Peyer's patch (tissue), 4 donors: ENCODE measurements at regions not wholly inside any gene's neighbourhood (a gene's known extent, or its start where the extent isn't known, plus 50 kb on each side); places are given as distances from the start of the nearest gene placed in this dataset.
"Not testable (repeated sequence)": the region's sequence is repeated elsewhere in the genome, so short reads cannot be mapped to it uniquely, and the experiment has no call there.

Source experiments
- DNase-seq, 3 donors: peaks; one replicate each; pipeline ENCODE4 v3.0.0-alpha.2; 2017 to 2019
- H3K27ac ChIP-seq, 4 donors: fragments of 200-600 bp; sonication (generic); one replicate each; pipeline ENCODE4 v1.5.1; 2016 to 2019
- H3K27me3 ChIP-seq, 2 donors: fragments of 200-600 bp; sonication (generic); one replicate each; pipeline ENCODE4 v1.5.1; 2019
- H3K36me3 ChIP-seq, 3 donors: fragments of 200-600 bp; sonication (generic); one replicate each; pipeline ENCODE4 v1.5.1; 2016 to 2019
- H3K4me1 ChIP-seq, 4 donors: fragments of 200-600 bp; sonication (generic); one replicate each; pipeline ENCODE4 v1.5.1; 2016 to 2019
- H3K4me3 ChIP-seq, 4 donors: fragments of 200-600 bp; sonication (generic); 1 replicate in 3 of 4; 2 replicates in 1 of 4; pipeline ENCODE4 v1.5.1; 2016 to 2019; ENCODE audit warnings: mild to moderate bottlenecking in 1 of 4
- H3K9me3 ChIP-seq, 4 donors: fragments of 200-600 bp; sonication (generic); one replicate each; pipeline ENCODE4 v1.5.1; 2016 to 2019; ENCODE audit warnings: mild to moderate bottlenecking in 1 of 4
- POLR2A ChIP-seq, 2 donors: fragments of 450-650 bp; IDR thresholded peaks; one replicate each; pipeline ENCODE4 v1.5.1; 2017; ENCODE audit warnings: antibody characterized with exemption in 2 of 2, mild to moderate bottlenecking in 2 of 2, moderate library complexity in 2 of 2
- TF ChIP-seq, protein P1 (sequence below), 6 experiments: fragments of 450-650 bp in 4 of 6; fragments of 200-600 bp in 2 of 6; sonication (generic) in 1 of 6; IDR thresholded peaks; one replicate each; pipeline ENCODE4 v1.5.1; 2017 to 2019; ENCODE audit warnings: antibody characterized with exemption in 6 of 6, mild to moderate bottlenecking in 3 of 6, moderate library complexity in 1 of 6

DNA sequence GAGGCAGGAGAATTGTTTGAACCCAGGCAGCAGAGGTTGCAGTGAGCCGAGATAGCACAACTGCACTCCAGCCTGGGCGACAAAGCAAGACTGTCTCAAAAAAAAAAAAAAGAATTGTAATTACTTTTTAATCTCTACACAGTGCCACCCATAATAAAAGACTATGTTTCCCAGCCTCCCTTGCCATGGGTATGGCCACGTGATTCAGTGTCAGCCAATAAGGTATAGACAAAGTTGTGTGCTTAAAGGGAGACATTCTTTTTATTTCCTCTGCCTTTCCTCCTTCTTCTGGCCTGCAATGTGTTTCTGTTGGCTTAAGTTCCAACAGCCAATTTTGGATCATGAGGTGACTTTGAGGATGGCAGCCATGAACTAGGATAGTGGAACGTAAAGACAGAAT is 406.9 kb downstream of the LNPK start:
- Histone ChIP-seq H3K36me3 (no peaks in the 10 kb centered on the region), H3K4me1 (no peaks in the 10 kb centered on the region), H3K4me3 (no peak overlapping the region), H3K27ac (no peak overlapping the region), H3K9me3 (no peaks in the 10 kb centered on the region), H3K27me3 (no peaks in the 10 kb centered on the region)
- no peak for TF ChIP-seq POLR2A (IDR thresholded peaks at IDR 0.05)
- TF ChIP-seq, protein P1, sequence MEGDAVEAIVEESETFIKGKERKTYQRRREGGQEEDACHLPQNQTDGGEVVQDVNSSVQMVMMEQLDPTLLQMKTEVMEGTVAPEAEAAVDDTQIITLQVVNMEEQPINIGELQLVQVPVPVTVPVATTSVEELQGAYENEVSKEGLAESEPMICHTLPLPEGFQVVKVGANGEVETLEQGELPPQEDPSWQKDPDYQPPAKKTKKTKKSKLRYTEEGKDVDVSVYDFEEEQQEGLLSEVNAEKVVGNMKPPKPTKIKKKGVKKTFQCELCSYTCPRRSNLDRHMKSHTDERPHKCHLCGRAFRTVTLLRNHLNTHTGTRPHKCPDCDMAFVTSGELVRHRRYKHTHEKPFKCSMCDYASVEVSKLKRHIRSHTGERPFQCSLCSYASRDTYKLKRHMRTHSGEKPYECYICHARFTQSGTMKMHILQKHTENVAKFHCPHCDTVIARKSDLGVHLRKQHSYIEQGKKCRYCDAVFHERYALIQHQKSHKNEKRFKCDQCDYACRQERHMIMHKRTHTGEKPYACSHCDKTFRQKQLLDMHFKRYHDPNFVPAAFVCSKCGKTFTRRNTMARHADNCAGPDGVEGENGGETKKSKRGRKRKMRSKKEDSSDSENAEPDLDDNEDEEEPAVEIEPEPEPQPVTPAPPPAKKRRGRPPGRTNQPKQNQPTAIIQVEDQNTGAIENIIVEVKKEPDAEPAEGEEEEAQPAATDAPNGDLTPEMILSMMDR (IDR thresholded peaks at IDR 0.05): no peak
- DNase-seq: no peak

DNA sequence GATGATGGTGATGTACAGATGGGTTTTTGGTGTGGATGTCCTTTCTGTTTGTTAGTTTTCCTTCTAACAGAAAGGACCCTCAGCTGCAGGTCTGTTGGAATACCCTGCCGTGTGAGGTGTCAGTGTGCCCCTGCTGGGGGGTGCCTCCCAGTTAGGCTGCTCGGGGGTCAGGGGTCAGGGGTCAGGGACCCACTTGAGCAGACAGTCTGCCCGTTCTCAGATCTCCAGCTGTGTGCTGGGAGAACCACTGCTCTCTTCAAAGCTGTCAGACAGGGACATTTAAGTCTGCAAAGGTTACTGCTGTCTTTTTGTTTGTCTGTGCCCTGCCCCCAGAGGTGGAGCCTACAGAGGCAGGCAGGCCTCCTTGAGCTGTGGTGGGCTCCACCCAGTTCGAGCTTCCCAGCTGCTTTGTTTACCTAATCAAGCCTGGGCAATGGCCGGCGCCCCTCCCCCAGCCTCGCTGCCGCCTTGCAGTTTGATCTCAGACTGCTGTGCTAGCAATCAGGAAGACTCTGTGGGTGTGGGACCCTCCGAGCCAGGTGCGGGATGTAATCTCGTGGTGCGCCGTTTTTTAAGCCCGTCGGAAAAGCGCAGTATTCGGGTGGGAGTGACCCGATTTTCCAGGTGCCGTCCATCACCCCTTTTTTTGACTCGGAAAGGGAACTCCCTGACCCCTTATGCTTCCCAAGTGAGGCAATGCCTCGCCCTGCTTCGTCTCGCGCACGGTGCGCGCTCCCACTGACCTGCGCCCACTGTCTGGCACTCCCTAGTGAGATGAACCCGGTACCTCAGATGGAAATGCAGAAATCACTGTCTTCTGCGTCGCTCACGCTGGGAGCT is 408.2 kb downstream of the LNPK start:
- H3K4me3 ChIP-seq, H3K4me1 ChIP-seq, H3K27ac ChIP-seq, H3K36me3 ChIP-seq, DNase-seq, H3K9me3 ChIP-seq, H3K27me3 ChIP-seq: not testable (repeated sequence)

DNA sequence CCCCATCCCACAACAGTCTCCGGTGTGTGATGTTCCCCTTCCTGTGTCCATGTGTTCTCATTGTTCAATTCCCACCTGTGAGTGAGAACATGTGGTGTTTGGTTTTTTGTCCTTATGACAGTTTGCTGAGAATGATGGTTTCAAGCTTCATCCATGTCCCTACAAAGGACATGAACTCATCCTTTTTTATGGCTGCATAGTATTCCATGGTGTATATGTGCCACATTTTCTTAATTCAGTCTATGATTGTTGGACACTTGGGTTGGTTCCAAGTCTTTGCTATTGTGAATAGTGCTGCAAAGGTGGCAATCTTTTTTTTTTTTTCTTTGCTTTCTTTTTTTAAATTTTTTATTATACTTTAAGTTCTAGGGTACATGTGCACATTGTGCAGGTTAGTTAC is 406.7 kb upstream of the ATP5MC3 start:
- H3K9me3 ChIP-seq, H3K4me3 ChIP-seq, DNase-seq, H3K27ac ChIP-seq, H3K36me3 ChIP-seq, H3K4me1 ChIP-seq, H3K27me3 ChIP-seq: not testable (repeated sequence)

DNA sequence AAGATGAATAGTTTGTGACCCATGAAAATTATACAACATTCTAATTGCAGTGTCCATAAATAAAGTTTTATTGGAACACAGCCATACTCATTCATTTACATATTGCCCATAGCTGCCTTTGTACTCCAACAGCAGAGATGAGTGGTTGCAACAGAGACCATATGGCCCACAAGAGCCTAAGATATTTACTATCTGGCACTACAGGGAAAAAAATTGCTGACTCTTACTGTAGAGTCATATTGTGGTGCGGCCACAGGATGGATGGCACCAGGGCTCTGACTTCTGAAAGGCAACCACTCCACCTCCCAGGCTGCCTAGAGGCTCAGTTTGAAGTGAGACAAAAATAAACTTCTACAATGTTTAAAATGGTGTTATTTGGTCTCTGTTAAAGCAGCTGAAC is 404.0 kb upstream of the ATP5MC3 start:
- H3K27ac ChIP-seq: no peak overlapping the region
- no peaks in the 10 kb centered on the region for H3K4me1 ChIP-seq
- no peak for TF ChIP-seq POLR2A (IDR thresholded peaks at IDR 0.05)
- TF ChIP-seq, protein P1 (IDR thresholded peaks at IDR 0.05): no peak
- H3K9me3 ChIP-seq: no peaks in the 10 kb centered on the region
- no peaks in the 10 kb centered on the region for H3K27me3 ChIP-seq
- DNase-seq: no peak
- H3K4me3 ChIP-seq: no peak overlapping the region
- no peaks in the 10 kb centered on the region for H3K36me3 ChIP-seq

DNA sequence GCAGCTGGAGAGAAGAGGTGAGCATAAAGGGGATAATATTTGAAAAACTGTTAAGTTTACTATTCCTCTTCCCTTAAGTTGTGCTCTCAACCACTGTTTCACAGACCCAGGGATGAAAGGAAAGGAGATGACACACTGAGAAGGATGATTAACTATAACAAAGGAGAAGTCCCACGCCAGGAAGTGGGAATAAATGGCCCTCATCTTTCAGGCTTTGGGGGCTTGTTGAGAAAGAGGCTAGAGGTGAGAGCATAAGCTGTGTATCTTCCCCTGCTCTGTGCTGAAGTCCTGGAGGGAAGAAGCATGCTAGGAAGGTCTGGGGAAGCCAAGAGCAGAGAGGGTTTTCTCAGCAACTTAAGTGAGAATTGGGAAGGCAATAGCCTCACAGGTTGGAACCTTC is 399.1 kb upstream of the ATP5MC3 start:
- no peaks in the 10 kb centered on the region for H3K9me3 ChIP-seq
- H3K4me1 ChIP-seq: no peaks in the 10 kb centered on the region
- H3K27me3 ChIP-seq: no peaks in the 10 kb centered on the region
- no peak overlapping the region for H3K4me3 ChIP-seq
- DNase-seq: no peak
- H3K36me3 ChIP-seq: no peaks in the 10 kb centered on the region
- no peak overlapping the region for H3K27ac ChIP-seq
- TF ChIP-seq, protein P1 (IDR thresholded peaks at IDR 0.05): no peak
- TF ChIP-seq POLR2A (IDR thresholded peaks at IDR 0.05): no peak

DNA sequence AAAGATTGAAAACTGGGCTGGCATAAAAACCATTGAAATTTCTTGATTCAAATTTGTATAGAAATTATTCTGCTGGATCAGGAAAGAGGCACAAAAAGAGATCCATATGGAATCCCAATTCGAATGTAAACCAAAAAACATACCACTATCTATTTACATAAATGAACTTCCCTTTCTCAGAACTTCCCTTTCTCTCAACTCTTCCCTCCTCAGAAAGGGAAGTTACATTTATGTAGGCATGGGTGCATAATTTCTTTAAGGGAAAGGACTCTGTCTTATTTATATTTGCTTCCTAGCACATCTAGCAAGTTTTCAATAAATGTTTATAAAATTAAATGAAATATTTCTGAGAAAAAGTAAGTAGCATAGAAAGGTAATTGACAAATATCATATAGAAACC is 398.1 kb upstream of the ATP5MC3 start:
- Histone ChIP-seq H3K9me3 (no peaks in the 10 kb centered on the region), H3K27me3 (no peaks in the 10 kb centered on the region), H3K4me1 (no peaks in the 10 kb centered on the region), H3K27ac (no peak overlapping the region), H3K36me3 (no peaks in the 10 kb centered on the region), H3K4me3 (no peak overlapping the region)
- TF ChIP-seq POLR2A (IDR thresholded peaks at IDR 0.05): no peak
- TF ChIP-seq, protein P1 (IDR thresholded peaks at IDR 0.05): no peak
- DNase-seq: no peak
